NCI-H1694 treated with DMSO at 0.1 percent for 48 hours (cell line): ENCODE measurements at regions not wholly inside any gene's neighbourhood (a gene's known extent, or its start where the extent isn't known, plus 50 kb on each side); places are given as distances from the start of the nearest gene placed in this dataset.
"Not testable (repeated sequence)": the region's sequence is repeated elsewhere in the genome, so short reads cannot be mapped to it uniquely, and the experiment has no call there.

Source experiments
- DNase-seq: peaks from one replicate; lab custom pipeline; 2025; lab: John Stamatoyannopoulos, UW

DNA sequence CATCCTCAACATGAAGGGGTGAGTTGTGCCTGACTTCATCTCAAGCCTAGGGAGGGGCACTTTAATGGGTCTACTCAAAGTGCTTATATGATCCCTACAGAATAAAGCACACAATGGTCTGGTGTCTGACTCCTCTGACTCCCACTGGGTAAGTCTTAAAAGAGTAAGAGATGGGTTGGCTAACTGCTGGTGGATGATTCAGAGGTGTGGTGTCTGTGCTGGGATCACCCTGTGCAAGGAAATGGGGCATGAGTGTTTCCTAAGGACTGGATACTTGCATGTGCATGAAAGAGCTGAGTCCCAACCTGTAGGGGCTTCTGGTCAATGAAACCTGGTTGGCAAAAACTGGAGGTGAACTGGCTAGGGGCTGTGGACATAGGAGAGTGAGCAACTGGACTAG is 158.8 kb downstream of the IL20RB start:
- DNase-seq, result no peak

DNA sequence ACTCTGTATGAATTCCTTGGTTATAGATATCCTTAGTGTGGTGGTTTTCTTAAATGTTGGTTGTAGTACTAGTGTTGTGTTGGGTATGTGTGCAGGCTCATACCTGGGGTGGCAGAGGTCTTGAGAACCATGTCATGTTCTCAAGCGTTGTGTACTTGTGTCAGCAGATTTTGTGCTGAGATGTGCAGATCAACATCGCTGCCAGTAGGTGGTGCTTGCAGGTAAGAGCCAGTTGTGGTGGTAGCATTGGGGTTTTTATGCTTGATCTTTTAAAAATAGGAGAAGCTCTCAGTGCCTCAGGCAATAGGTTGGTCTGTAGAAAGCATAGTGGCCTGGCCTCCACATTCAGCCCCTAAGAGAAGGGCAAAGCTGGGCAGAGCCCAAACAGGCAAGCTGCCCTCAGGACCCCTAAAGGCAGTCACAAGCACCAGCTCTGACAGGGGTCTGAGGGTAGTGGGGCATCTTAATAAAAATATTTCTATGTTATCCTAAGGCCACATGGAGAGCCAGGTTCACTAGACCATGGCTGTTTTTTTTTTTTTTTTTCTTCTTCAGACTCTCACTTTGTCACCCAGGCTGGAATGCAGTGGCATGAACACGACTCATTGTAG is 164.0 kb downstream of the IL20RB start:
- DNase-seq, result peak; percentile 69

GRCh38 chr3:137131081-137131480 is 173.3 kb downstream of the IL20RB start:
- DNase-seq, result no peak

DNA sequence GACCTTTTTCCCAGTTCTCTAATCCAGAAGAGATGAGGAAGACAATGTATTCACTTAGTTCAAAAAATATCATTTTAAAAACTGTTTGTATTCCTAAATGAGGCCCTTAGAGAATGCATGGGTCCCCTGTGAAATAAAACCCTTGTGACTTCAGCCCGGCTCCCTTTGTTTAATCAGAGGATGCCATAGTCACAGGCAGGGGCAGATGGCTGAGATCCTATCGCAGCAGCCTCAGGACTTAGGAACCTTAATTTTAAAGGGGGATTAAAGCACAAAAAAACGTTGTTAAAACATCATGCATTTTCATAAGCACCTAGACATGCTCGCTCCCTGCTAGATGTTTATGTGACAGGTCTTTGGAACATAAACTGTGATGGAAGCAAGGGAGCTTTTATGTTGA is 176.6 kb downstream of the IL20RB start:
- no peak for DNase-seq

GRCh38 chr3:137148406-137148805 is 190.6 kb downstream of the IL20RB start:
- no peak for DNase-seq

GRCh38 chr3:137148917-137149316 is 191.1 kb downstream of the IL20RB start:
- DNase-seq, result no peak

- DNase-seq, result no peak
Observed at GRCh38 chr3:137150825-137151224, 193.0 kb downstream of the IL20RB start.

GRCh38 chr3:137153046-137153445 is 195.3 kb downstream of the IL20RB start:
- not testable (repeated sequence) for DNase-seq

- peak; percentile 55 for DNase-seq
Observed at GRCh38 chr3:137163241-137163871, 205.6 kb downstream of the IL20RB start.

GRCh38 chr3:137163958-137164357 is 206.2 kb downstream of the IL20RB start:
- no peak for DNase-seq

DNA sequence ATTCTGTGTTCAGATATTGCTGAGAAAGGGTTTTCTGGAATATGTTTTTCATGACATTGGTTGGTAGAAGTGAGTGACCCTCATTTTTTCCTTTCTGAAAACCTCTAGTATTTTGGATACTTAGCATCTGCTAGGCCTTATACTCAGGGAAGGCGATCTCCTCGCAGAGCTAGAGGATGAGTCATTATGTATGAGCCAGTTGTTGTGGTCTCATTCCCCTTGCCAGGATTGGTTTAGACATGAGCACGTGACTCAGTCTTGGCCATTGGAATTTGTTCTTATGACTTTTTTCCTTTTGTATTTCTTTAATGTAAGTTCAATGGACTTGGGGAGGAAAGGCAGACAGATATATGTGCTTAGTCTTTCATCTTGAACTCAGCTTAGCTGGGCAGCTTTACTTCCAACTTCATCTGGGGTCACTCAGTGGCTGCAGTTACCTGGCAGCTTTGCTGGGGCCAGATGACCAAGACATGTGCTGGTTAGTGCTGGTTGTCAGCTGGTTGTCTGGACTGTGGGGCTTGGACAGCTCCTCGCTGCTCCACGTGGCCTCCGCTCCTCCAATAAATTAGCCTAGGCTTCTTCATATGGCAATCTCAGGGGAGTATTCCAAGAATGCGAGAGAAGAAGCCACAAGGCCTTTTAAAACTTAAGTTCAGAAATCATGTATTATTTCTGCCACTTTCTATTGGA is 207.5 kb downstream of the IL20RB start:
- DNase-seq, result no peak

DNA sequence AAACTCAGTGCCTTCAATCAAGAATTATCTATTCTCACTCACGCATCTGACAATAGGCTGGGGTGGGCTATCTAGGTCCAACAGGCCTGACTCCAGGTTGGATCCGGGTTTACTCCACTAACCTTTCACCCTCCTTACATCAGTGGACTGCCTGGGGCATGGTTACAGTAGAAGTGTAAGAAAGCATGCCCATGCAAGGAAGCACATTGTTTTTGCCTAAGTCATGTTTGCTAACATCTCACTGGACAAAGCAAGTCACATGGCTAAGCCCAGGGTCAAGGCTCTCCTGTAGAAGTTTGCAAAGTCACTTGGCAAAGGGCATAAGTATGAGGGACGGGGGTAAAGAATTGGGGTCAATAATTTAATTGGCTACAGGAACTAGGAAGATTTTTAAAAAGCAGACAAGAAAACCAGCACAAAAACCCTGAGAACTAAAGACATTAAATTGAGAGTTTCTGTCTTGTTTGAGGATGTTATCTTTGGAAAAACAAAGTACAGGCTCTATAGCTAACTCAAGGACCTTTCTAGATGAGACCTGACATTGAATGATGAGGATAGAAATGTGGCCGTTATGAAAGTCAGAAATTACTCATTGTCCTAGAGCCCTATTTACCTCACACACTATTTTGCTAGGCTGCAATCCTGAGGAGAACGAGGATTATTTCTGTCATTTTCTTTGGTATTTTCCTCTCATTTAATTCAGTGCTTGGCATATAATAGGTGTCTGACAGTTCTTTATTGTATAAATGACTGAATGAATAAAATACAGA is 214.2 kb downstream of the IL20RB start:
- DNase-seq, result no peak

GRCh38 chr3:137172728-137173127 is 214.9 kb downstream of the IL20RB start:
- DNase-seq, result peak; percentile 92

DNA sequence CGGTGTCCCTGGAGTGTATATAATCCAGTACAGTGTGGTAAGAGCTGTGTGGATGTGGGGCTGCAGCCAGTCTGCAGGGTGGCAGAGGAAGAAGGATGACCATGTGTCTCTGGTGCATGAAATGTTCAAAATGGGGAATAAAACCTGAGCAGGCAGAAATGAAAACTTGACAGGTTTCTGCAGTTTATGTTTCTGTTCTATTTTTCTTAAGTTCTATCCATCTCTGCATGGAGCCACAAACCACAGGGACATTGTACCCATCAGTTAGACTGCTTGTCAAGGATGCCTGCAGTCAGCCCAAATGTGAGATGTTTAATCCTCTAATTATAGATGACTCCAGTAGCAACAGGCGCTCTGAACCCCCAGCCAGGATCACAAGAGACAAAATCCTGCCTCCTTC is 216.7 kb downstream of the IL20RB start:
- no peak for DNase-seq

- no peak for DNase-seq
Observed at GRCh38 chr3:137180220-137180619, 222.4 kb downstream of the IL20RB start.

DNA sequence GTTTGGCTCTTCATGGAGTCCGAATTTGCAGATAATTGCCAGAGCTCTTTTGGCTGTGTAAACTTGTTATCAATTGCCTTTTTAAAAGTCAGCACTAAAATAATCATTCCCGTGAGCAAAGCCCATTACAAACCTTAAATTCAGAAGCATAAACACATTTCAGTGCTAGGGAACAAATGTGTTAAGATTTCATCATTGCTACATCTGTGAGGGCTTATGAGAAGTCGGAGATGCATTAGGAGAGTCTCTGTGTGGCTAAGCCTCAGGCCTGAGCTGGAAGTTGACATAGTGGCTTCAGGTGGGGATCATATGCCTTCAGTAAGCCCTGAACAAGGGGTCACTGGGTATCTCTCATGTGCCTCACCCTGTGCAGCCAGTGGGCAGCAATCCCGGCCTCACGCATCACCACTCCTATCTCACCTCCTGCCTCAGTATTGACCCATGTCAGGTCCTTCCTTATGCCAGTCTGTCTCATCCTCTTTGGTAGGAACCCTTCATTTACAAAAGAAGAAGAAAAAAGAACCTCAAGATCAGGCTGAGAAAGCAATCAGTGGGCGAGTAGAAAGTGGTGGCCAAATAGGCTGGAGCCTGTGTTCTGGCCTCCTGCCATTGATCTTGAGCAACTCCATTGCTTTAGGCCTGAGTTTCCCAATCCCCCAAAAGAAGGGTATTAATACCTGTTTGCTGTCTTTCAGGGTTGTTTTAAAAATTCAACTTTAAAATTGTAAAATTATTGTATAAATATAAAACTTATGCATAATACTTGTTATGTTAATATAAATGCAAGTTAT is 233.5 kb downstream of the IL20RB start:
- no peak for DNase-seq

DNA sequence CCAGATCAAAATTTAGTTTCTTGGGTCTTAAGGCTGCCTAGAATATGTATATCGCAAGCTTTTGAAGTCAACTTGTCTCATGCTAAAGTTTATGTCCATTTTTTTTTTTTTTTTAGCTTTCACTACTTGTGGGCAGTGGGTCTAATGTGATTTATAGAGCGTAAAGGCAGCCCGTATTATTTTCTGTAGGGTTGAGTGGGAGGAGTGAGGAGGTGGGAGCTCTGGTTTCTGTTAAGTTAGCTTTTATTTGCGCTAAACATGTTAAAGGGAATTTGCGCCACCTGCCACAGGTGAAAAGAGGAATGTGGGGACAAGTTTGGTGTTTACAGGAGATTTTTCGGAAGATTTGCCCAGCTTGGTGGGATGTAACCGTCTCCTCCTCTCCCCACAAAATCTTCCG is 234.2 kb downstream of the IL20RB start:
- no peak for DNase-seq

- DNase-seq, result no peak
Observed at GRCh38 chr3:137194301-137194700, 236.5 kb downstream of the IL20RB start.

DNA sequence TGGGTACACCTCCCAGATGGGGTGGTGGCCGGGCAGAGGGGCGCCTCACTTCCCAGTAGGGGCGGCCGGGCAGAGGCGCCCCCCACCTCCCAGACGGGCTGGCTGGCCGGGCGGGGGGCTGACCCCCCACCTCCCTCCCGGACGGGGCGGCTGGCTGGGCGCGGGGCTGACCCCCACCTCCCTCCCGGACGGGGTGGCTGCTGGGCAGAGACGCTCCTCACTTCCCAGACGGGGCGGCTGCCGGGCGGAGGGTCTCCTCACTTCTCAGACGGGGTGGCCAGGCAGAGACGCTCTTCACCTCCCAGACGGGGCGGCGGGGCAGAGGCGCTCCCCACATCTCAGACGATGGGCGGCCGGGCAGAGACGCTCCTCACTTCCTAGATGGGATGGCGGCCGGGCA is 240.6 kb downstream of the IL20RB start:
- DNase-seq, result not testable (repeated sequence)

DNA sequence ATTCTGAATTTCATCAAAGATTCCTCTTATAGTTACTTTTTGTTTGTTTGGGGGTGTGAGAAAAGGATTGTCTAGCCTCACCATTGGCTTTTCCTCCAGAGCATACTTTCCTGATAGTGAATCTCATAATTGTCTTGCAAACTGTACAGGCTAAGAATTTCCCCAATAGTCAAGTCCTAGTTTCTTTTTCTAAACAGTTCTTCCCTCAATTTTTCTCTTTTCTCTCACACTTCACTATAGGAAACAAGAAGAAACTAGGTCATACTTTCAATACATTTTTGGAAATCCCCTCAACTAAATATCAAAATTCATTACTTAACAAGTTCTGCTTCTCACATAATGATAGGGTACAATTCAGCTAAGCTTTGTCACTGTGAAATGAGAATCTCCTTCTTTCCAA is 241.9 kb downstream of the IL20RB start:
- DNase-seq, result no peak

GRCh38 chr3:137201066-137201465 is 243.3 kb downstream of the IL20RB start:
- DNase-seq, result no peak

- no peak for DNase-seq
Observed at GRCh38 chr3:137202941-137203340, 245.2 kb downstream of the IL20RB start.
